Muscle layer of duodenum (tissue), 2 donors: ENCODE measurements at regions not wholly inside any gene's neighbourhood (a gene's known extent, or its start where the extent isn't known, plus 50 kb on each side); places are given as distances from the start of the nearest gene placed in this dataset.

Source experiments
- H3K27ac ChIP-seq: one replicate; pipeline ENCODE4 v1.7.0; 2013; ENCODE audit warnings: mild to moderate bottlenecking, low read length
- H3K27me3 ChIP-seq: one replicate; pipeline ENCODE4 v1.7.0; 2013; ENCODE audit warnings: low read depth, mild to moderate bottlenecking, control low read depth, low read length
- H3K36me3 ChIP-seq, 2 donors: one replicate each; pipeline ENCODE4 v1.7.0; 2013; ENCODE audit warnings: low read length in 2 of 2, control low read depth in 1 of 2, mild to moderate bottlenecking in 1 of 2; ENCODE audit not compliant: insufficient read depth in 2 of 2, control insufficient read depth in 1 of 2
- H3K4me1 ChIP-seq, 2 donors: one replicate each; pipeline ENCODE4 v1.7.0; 2013; ENCODE audit warnings: low read length in 2 of 2, mild to moderate bottlenecking in 2 of 2, control low read depth in 1 of 2, moderate library complexity in 1 of 2; ENCODE audit not compliant: insufficient read depth in 2 of 2, control insufficient read depth in 1 of 2
- H3K4me3 ChIP-seq, 2 donors: one replicate each; pipeline ENCODE4 v1.7.0; 2013; ENCODE audit warnings: low read length in 2 of 2, low read depth in 1 of 2, mild to moderate bottlenecking in 1 of 2
- H3K9me3 ChIP-seq, 2 donors: one replicate each; pipeline ENCODE4 v1.7.0; 2013; ENCODE audit warnings: low read length in 2 of 2, control low read depth in 1 of 2, mild to moderate bottlenecking in 1 of 2; ENCODE audit not compliant: control insufficient read depth in 1 of 2
- donor health status: healthy.

GRCh38 chr4:164410401-164410800, 343.5 kb upstream of the SMIM31 start:
- no peaks in the 10 kb centered on the region for H3K9me3 ChIP-seq
- H3K36me3 ChIP-seq, result no peaks in the 10 kb centered on the region
- no peak overlapping the region for H3K27ac ChIP-seq
- no peak overlapping the region for H3K4me3 ChIP-seq
- no peaks in the 10 kb centered on the region for H3K27me3 ChIP-seq
- H3K4me1 ChIP-seq, result no peaks in the 10 kb centered on the region

GRCh38 chr4:164412246-164412645, 341.7 kb upstream of the SMIM31 start:
- H3K27ac ChIP-seq, result no peak overlapping the region
- no peaks in the 10 kb centered on the region for H3K36me3 ChIP-seq
- H3K27me3 ChIP-seq, result no peaks in the 10 kb centered on the region
- no peak overlapping the region for H3K4me3 ChIP-seq
- no peaks in the 10 kb centered on the region for H3K9me3 ChIP-seq
- no peaks in the 10 kb centered on the region for H3K4me1 ChIP-seq

- Histone ChIP-seq H3K27ac (no peak overlapping the region), H3K27me3 (no peaks in the 10 kb centered on the region), H3K4me1 (no peaks in the 10 kb centered on the region), H3K36me3 (no peaks in the 10 kb centered on the region), H3K9me3 (peaks cover 0 to 3% of the 10 kb centered on the region in 2 donors), H3K4me3 (no peak overlapping the region)
Measured at GRCh38 chr4:164413743-164414142, 340.2 kb upstream of the SMIM31 start.

- Histone ChIP-seq H3K27me3 (no peaks in the 10 kb centered on the region), H3K9me3 (peaks cover 0 to 10% of the 10 kb centered on the region in 2 donors), H3K36me3 (no peaks in the 10 kb centered on the region), H3K4me3 (no peak overlapping the region), H3K27ac (no peak overlapping the region), H3K4me1 (no peaks in the 10 kb centered on the region)
Measured at GRCh38 chr4:164423819-164424218, 330.1 kb upstream of the SMIM31 start.

GRCh38 chr4:164424846-164425245, 329.1 kb upstream of the SMIM31 start:
- no peaks in the 10 kb centered on the region for H3K4me1 ChIP-seq
- no peak overlapping the region for H3K4me3 ChIP-seq
- no peaks in the 10 kb centered on the region for H3K36me3 ChIP-seq
- H3K9me3 ChIP-seq, result peaks cover 0 to 7% of the 10 kb centered on the region in 2 donors
- no peak overlapping the region for H3K27ac ChIP-seq
- no peaks in the 10 kb centered on the region for H3K27me3 ChIP-seq

- Histone ChIP-seq H3K9me3 (peaks cover 0 to 3% of the 10 kb centered on the region in 2 donors), H3K4me3 (no peak overlapping the region), H3K36me3 (no peaks in the 10 kb centered on the region), H3K4me1 (no peaks in the 10 kb centered on the region), H3K27me3 (no peaks in the 10 kb centered on the region), H3K27ac (no peak overlapping the region)
Measured at GRCh38 chr4:164428561-164428960, 325.4 kb upstream of the SMIM31 start.

GRCh38 chr4:164438321-164438720, 315.6 kb upstream of the SMIM31 start:
- Histone ChIP-seq H3K4me3 (no peak overlapping the region), H3K9me3 (no peaks in the 10 kb centered on the region), H3K27me3 (no peaks in the 10 kb centered on the region), H3K27ac (no peak overlapping the region), H3K4me1 (no peaks in the 10 kb centered on the region), H3K36me3 (no peaks in the 10 kb centered on the region)

GRCh38 chr4:164439037-164439436, 314.9 kb upstream of the SMIM31 start:
- H3K4me3 ChIP-seq, result no peak overlapping the region
- H3K27me3 ChIP-seq, result no peaks in the 10 kb centered on the region
- no peak overlapping the region for H3K27ac ChIP-seq
- no peaks in the 10 kb centered on the region for H3K36me3 ChIP-seq
- no peaks in the 10 kb centered on the region for H3K9me3 ChIP-seq
- no peaks in the 10 kb centered on the region for H3K4me1 ChIP-seq

GRCh38 chr4:164440199-164440598, 313.7 kb upstream of the SMIM31 start:
- Histone ChIP-seq H3K27ac (no peak overlapping the region), H3K27me3 (no peaks in the 10 kb centered on the region), H3K9me3 (no peaks in the 10 kb centered on the region), H3K4me1 (no peaks in the 10 kb centered on the region), H3K4me3 (no peak overlapping the region), H3K36me3 (no peaks in the 10 kb centered on the region)

GRCh38 chr4:164441109-164441508, 312.8 kb upstream of the SMIM31 start:
- Histone ChIP-seq H3K4me3 (no peak overlapping the region), H3K9me3 (no peaks in the 10 kb centered on the region), H3K36me3 (no peaks in the 10 kb centered on the region), H3K4me1 (no peaks in the 10 kb centered on the region), H3K27ac (no peak overlapping the region), H3K27me3 (no peaks in the 10 kb centered on the region)

- no peaks in the 10 kb centered on the region for H3K9me3 ChIP-seq
- no peaks in the 10 kb centered on the region for H3K36me3 ChIP-seq
- no peak overlapping the region for H3K4me3 ChIP-seq
- H3K4me1 ChIP-seq, result no peaks in the 10 kb centered on the region
- H3K27ac ChIP-seq, result no peak overlapping the region
- H3K27me3 ChIP-seq, result no peaks in the 10 kb centered on the region
Measured at GRCh38 chr4:164442180-164442579, 311.8 kb upstream of the SMIM31 start.

GRCh38 chr4:164446516-164446915, 307.4 kb upstream of the SMIM31 start:
- no peaks in the 10 kb centered on the region for H3K9me3 ChIP-seq
- H3K36me3 ChIP-seq, result no peaks in the 10 kb centered on the region
- no peak overlapping the region for H3K27ac ChIP-seq
- H3K27me3 ChIP-seq, result no peaks in the 10 kb centered on the region
- no peaks in the 10 kb centered on the region for H3K4me1 ChIP-seq
- H3K4me3 ChIP-seq, result no peak overlapping the region
